ENCODE measurements at regions not wholly inside any gene's neighbourhood (a gene's known extent, or its start where the extent isn't known, plus 50 kb on each side); places are given as distances from the start of the nearest gene placed in this dataset.

GRCh38 chr5:98489021-98489420 lies 284.4 kb upstream of the RGMB start:
- no peak overlapping the region for H3K4me3 ChIP-seq
- no peak for DNase-seq (ENCODE audit: low spot score)
- H3K27me3 ChIP-seq = no peaks in the 10 kb centered on the region
- H3K36me3 ChIP-seq = no peaks in the 10 kb centered on the region
- H3K27ac ChIP-seq = no peak overlapping the region
- H3K9me3 ChIP-seq = no peaks in the 10 kb centered on the region
- no peak for TF ChIP-seq CTCF (IDR thresholded peaks at IDR 0.05)
- no peaks in the 10 kb centered on the region for H3K4me1 ChIP-seq

- no peaks in the 10 kb centered on the region for H3K9me3 ChIP-seq
- no peak for DNase-seq (ENCODE audit: low spot score)
- no peak overlapping the region for H3K27ac ChIP-seq
- H3K4me1 ChIP-seq = no peaks in the 10 kb centered on the region
- no peak overlapping the region for H3K4me3 ChIP-seq
- no peak for TF ChIP-seq CTCF (IDR thresholded peaks at IDR 0.05)
- H3K36me3 ChIP-seq = no peaks in the 10 kb centered on the region
- no peaks in the 10 kb centered on the region for H3K27me3 ChIP-seq
These were observed 283.1 kb upstream of the RGMB start for GRCh38 chr5:98490348-98490747.

GRCh38 chr5:98492258-98492657 lies 281.2 kb upstream of the RGMB start:
- no peak for DNase-seq (ENCODE audit: low spot score)
- Histone ChIP-seq H3K4me3 (no peak overlapping the region), H3K36me3 (no peaks in the 10 kb centered on the region), H3K9me3 (no peaks in the 10 kb centered on the region), H3K4me1 (no peaks in the 10 kb centered on the region), H3K27me3 (no peaks in the 10 kb centered on the region), H3K27ac (no peak overlapping the region)
- TF ChIP-seq CTCF (IDR thresholded peaks at IDR 0.05) = no peak

- Histone ChIP-seq H3K4me3 (no peak overlapping the region), H3K9me3 (no peaks in the 10 kb centered on the region), H3K27ac (no peak overlapping the region), H3K27me3 (no peaks in the 10 kb centered on the region), H3K36me3 (no peaks in the 10 kb centered on the region), H3K4me1 (no peaks in the 10 kb centered on the region)
- no peak for TF ChIP-seq CTCF (IDR thresholded peaks at IDR 0.05)
- no peak for DNase-seq (ENCODE audit: low spot score)
These were observed 276.0 kb upstream of the RGMB start for GRCh38 chr5:98497418-98497817.

GRCh38 chr5:98498028-98498427 lies 275.4 kb upstream of the RGMB start:
- no peak for TF ChIP-seq CTCF (IDR thresholded peaks at IDR 0.05)
- Histone ChIP-seq H3K36me3 (no peaks in the 10 kb centered on the region), H3K9me3 (no peaks in the 10 kb centered on the region), H3K4me3 (no peak overlapping the region), H3K27me3 (no peaks in the 10 kb centered on the region), H3K27ac (no peak overlapping the region), H3K4me1 (no peaks in the 10 kb centered on the region)
- DNase-seq (ENCODE audit: low spot score) = no peak

- no peaks in the 10 kb centered on the region for H3K9me3 ChIP-seq
- H3K36me3 ChIP-seq = no peaks in the 10 kb centered on the region
- no peaks in the 10 kb centered on the region for H3K4me1 ChIP-seq
- no peaks in the 10 kb centered on the region for H3K27me3 ChIP-seq
- H3K27ac ChIP-seq = no peak overlapping the region
- no peak overlapping the region for H3K4me3 ChIP-seq
- TF ChIP-seq CTCF (IDR thresholded peaks at IDR 0.05) = no peak
- no peak for DNase-seq (ENCODE audit: low spot score)
These were observed 273.6 kb upstream of the RGMB start for GRCh38 chr5:98499892-98500291.
